ENCODE measurements at regions not wholly inside any gene's neighbourhood (a gene's known extent, or its start where the extent isn't known, plus 50 kb on each side); places are given as distances from the start of the nearest gene placed in this dataset.

- POLR2A ChIA-PET (ENCODE audit: low non-redundant PET): no interaction called here
These were observed 981.7 kb downstream of the REEP3 start for GRCh38 chr10:64502936-64503335.

GRCh38 chr10:64503429-64503828, 982.2 kb downstream of the REEP3 start:
- Histone ChIP-seq H3K27me3 (replicated peaks; ENCODE audit: insufficient read depth, low read depth, low read length, poor library complexity) (no peaks in the 10 kb centered on the region), H3K4me1 (ENCODE audit: insufficient read depth, low read length, poor library complexity, severe bottlenecking) (no peaks in the 10 kb centered on the region), H3K4me3 (ENCODE audit: low read depth, low read length, poor library complexity, severe bottlenecking) (no peak overlapping the region), H3K27ac (ENCODE audit: low read depth, low read length, poor library complexity, severe bottlenecking) (no peak overlapping the region), H3K9me3 (ENCODE audit: low read depth, low read length, poor library complexity, severe bottlenecking) (no peaks in the 10 kb centered on the region), H3K36me3 (ENCODE audit: insufficient read depth, low read length, poor library complexity, severe bottlenecking) (no peaks in the 10 kb centered on the region)
- BruUV-seq (replicated peaks): no TSS peak
- ChIA-PET POLR2A (ENCODE audit: low non-redundant PET) (no interaction called here), CTCF (no interaction called here)
- intact Hi-C loops (cut with micrococcal nuclease; ENCODE audit: unreplicated experiment): no loop called here
- no peak for DNase-seq (ENCODE audit: low spot score)
- TF ChIP-seq CTCF (conservative IDR thresholded peaks at IDR 0.05; ENCODE audit: low read depth, low read length) (no peak), EZH2 (IDR thresholded peaks at IDR 0.05; ENCODE audit: borderline replicate concordance, low read depth, low read length, poor library complexity, severe bottlenecking) (no peak)

More at GRCh38 chr10:64502936-64503335, 981.7 kb downstream of the REEP3 start:
- H3K36me3 ChIP-seq (ENCODE audit: insufficient read depth, low read length, poor library complexity, severe bottlenecking): no peaks in the 10 kb centered on the region
- CTCF ChIA-PET: no interaction called here
- no peak overlapping the region for H3K27ac ChIP-seq (ENCODE audit: low read depth, low read length, poor library complexity, severe bottlenecking)
- no peak overlapping the region for H3K4me3 ChIP-seq (ENCODE audit: low read depth, low read length, poor library complexity, severe bottlenecking)
- no peak for DNase-seq (ENCODE audit: low spot score)
- intact Hi-C loops (cut with micrococcal nuclease; ENCODE audit: unreplicated experiment): no loop called here
- H3K9me3 ChIP-seq (ENCODE audit: low read depth, low read length, poor library complexity, severe bottlenecking): no peaks in the 10 kb centered on the region
- no peaks in the 10 kb centered on the region for H3K27me3 ChIP-seq (replicated peaks; ENCODE audit: insufficient read depth, low read depth, low read length, poor library complexity)
- H3K4me1 ChIP-seq (ENCODE audit: insufficient read depth, low read length, poor library complexity, severe bottlenecking): no peaks in the 10 kb centered on the region
- no peak for TF ChIP-seq EZH2 (IDR thresholded peaks at IDR 0.05; ENCODE audit: borderline replicate concordance, low read depth, low read length, poor library complexity, severe bottlenecking)
- TF ChIP-seq CTCF (conservative IDR thresholded peaks at IDR 0.05; ENCODE audit: low read depth, low read length): no peak
- no TSS peak for BruUV-seq (replicated peaks)

GRCh38 chr10:64505501-64505900, 984.3 kb downstream of the REEP3 start:
- ChIA-PET CTCF (no interaction called here), POLR2A (ENCODE audit: low non-redundant PET) (no interaction called here)
- Histone ChIP-seq H3K4me3 (ENCODE audit: low read depth, low read length, poor library complexity, severe bottlenecking) (no peak overlapping the region), H3K27me3 (replicated peaks; ENCODE audit: insufficient read depth, low read depth, low read length, poor library complexity) (no peaks in the 10 kb centered on the region), H3K27ac (ENCODE audit: low read depth, low read length, poor library complexity, severe bottlenecking) (no peak overlapping the region), H3K36me3 (ENCODE audit: insufficient read depth, low read length, poor library complexity, severe bottlenecking) (no peaks in the 10 kb centered on the region), H3K4me1 (ENCODE audit: insufficient read depth, low read length, poor library complexity, severe bottlenecking) (no peaks in the 10 kb centered on the region), H3K9me3 (ENCODE audit: low read depth, low read length, poor library complexity, severe bottlenecking) (no peaks in the 10 kb centered on the region)
- BruUV-seq (replicated peaks): no TSS peak
- no peak for TF ChIP-seq CTCF (conservative IDR thresholded peaks at IDR 0.05; ENCODE audit: low read depth, low read length)
- TF ChIP-seq EZH2 (IDR thresholded peaks at IDR 0.05; ENCODE audit: borderline replicate concordance, low read depth, low read length, poor library complexity, severe bottlenecking): no peak
- intact Hi-C loops (cut with micrococcal nuclease; ENCODE audit: unreplicated experiment): no loop called here
- DNase-seq (ENCODE audit: low spot score): no peak

All from A673 (cell line).